ENCODE measurements at regions not wholly inside any gene's neighbourhood (a gene's known extent, or its start where the extent isn't known, plus 50 kb on each side); places are given as distances from the start of the nearest gene placed in this dataset.

DNA sequence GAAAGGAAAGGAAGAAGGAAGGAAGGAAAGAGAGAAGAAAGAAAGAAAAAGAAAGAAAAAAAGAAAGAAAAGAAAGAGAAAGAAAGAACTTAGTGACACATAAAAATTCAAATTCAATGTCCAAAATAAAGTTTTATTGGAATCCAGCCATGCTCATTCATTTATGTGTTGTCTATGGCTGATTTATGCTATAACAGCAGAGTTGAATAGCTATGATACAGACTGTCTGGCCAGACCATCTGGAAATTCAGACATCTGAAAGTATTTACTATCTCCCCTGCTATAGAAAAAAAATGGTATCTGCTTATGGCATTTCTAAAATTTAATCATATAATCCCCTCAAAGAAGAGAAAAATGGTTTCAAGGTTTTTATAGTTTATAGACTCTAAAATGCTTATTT is 79.4 kb upstream of the RRP15 start:
- H3K36me3 Mint-ChIP-seq (ENCODE audit: insufficient read depth in 1 of 3, low read depth in 3 of 3) = no peaks in the 10 kb centered on the region
- H3K27me3 Mint-ChIP-seq (ENCODE audit: low read depth) = peaks cover 2% of the 10 kb centered on the region; the same call in 1 of the 2 replicates
- no peak overlapping the region for H3T11ph ChIP-seq (ENCODE audit: low read length)

More for the DNA sequence above, 79.4 kb upstream of the RRP15 start:
- no peak overlapping the region for H3K56ac ChIP-seq (ENCODE audit: insufficient read length, low read depth, low read length)
- no peak overlapping the region for H2BK5ac ChIP-seq (ENCODE audit: insufficient read length, low read length)
- H3K4ac ChIP-seq (ENCODE audit: low read depth, low read length) = no peak overlapping the region
- H3K23me2 ChIP-seq (ENCODE audit: insufficient read length, low read depth, low read length, poor library complexity, severe bottlenecking) = no peaks in the 10 kb centered on the region
- H3K9me3 Mint-ChIP-seq = no peaks in the 10 kb centered on the region
- H3K14ac ChIP-seq (ENCODE audit: insufficient read depth, low read length) = no peak overlapping the region
- H3K9ac ChIP-seq (ENCODE audit: extremely low read depth, insufficient read length, low read length) = no peak overlapping the region
- H4K8ac ChIP-seq (replicated peaks; ENCODE audit: insufficient read length, low read depth, low read length) = no peak overlapping the region
- H4K5ac ChIP-seq (ENCODE audit: insufficient read length, low read depth, low read length) = no peak overlapping the region
- H3K9me3 ChIP-seq (ENCODE audit: control insufficient read depth, low read depth, low read length) = no peaks in the 10 kb centered on the region
- no peaks in the 10 kb centered on the region for H4K20me1 ChIP-seq (ENCODE audit: control insufficient read depth, insufficient read depth, insufficient read length)
- no peaks in the 10 kb centered on the region for H3K4me1 ChIP-seq (ENCODE audit: insufficient read depth, low read length)
- no peaks in the 10 kb centered on the region for H3K79me2 ChIP-seq (ENCODE audit: insufficient read depth, low read length)
- no peaks in the 10 kb centered on the region for H3K27me3 ChIP-seq (ENCODE audit: insufficient read depth, low read length)
- H4K91ac ChIP-seq (ENCODE audit: insufficient read length, low read depth, low read length) = no peak overlapping the region
- H3K4me1 Mint-ChIP-seq = no peaks in the 10 kb centered on the region; a peak in 1 of 4 replicates
- H2AFZ ChIP-seq (ENCODE audit: low read length) = no peak overlapping the region
- H3K27ac Mint-ChIP-seq = no peak overlapping the region
- no peak overlapping the region for H3K4me3 Mint-ChIP-seq
- H2BK12ac ChIP-seq (ENCODE audit: insufficient read length, low read depth, low read length) = no peak overlapping the region
- no peak overlapping the region for H2BK15ac ChIP-seq (ENCODE audit: low read depth, low read length)
- DNase-seq = no peak
- no peak overlapping the region for H3K4me2 ChIP-seq (ENCODE audit: insufficient read depth, insufficient read length, low read length)
- H2BK20ac ChIP-seq (ENCODE audit: low read depth, low read length, poor library complexity, severe bottlenecking) = no peak overlapping the region
- H3K79me1 ChIP-seq (ENCODE audit: insufficient read depth, low read depth, low read length, poor library complexity, severe bottlenecking) = no peaks in the 10 kb centered on the region
- H3K27ac ChIP-seq (ENCODE audit: insufficient read length, low read depth, low read length) = no peak overlapping the region
- no peak overlapping the region for H2BK120ac ChIP-seq (ENCODE audit: low read depth, low read length, poor library complexity, severe bottlenecking)
- no peak for TF ChIP-seq CTCF (conservative IDR thresholded peaks at IDR 0.05)
- H3K18ac ChIP-seq (ENCODE audit: insufficient read length, low read depth, low read length) = no peak overlapping the region
- H2AK5ac ChIP-seq (ENCODE audit: insufficient read length, low read length) = no peak overlapping the region
- no peak overlapping the region for H3K23ac ChIP-seq (ENCODE audit: insufficient read length, low read depth, low read length)

All from H9 (cell line).